Adrenal gland (tissue), 9 donors: ENCODE measurements at regions not wholly inside any gene's neighbourhood (a gene's known extent, or its start where the extent isn't known, plus 50 kb on each side); places are given as distances from the start of the nearest gene placed in this dataset.

Experiments used
- DNase-seq, 7 donors: peaks; one replicate each; pipeline ENCODE4 v3.0.0-alpha.2; 2019 to 2020
- H3K27ac ChIP-seq, 5 donors: fragments of 200-600 bp; sonication (generic) in 4 of 5; 1 replicate in 3 of 5; 2 replicates in 2 of 5; pipeline versions ENCODE4 v1.5.1 to v1.8.0; 2016 to 2020; ENCODE audit warnings: mild to moderate bottlenecking in 1 of 5
- H3K27me3 ChIP-seq: fragments of 200-600 bp; 2 replicates; pipeline ENCODE4 v1.8.0; 2021
- H3K36me3 ChIP-seq, 2 donors: fragments of 200-600 bp; replicated peaks in 1 of 2; 1 replicate in 1 of 2; 2 replicates in 1 of 2; pipeline versions ENCODE4 v1.5.1 to v1.8.0; 2018 to 2022
- H3K4me1 ChIP-seq, 2 donors: fragments of 200-600 bp; replicated peaks in 1 of 2; 1 replicate in 1 of 2; 2 replicates in 1 of 2; pipeline versions ENCODE4 v1.5.1 to v1.8.0; 2018 to 2021
- H3K4me3 ChIP-seq, 4 donors: fragments of 200-600 bp; sonication (generic) in 3 of 4; one replicate each; pipeline ENCODE4 v1.5.1; 2016 to 2018
- H3K9me3 ChIP-seq, 3 donors: fragments of 200-600 bp; sonication (generic) in 1 of 3; replicated peaks in 1 of 3; 1 replicate in 2 of 3; 2 replicates in 1 of 3; pipeline versions ENCODE4 v1.5.1 to v1.8.0; 2016 to 2021
- POLR2A ChIP-seq, 2 donors: fragments of 450-650 bp; IDR thresholded peaks; one replicate each; pipeline ENCODE4 v1.6.1; 2017; ENCODE audit warnings: antibody characterized with exemption in 2 of 2, mild to moderate bottlenecking in 2 of 2, moderate library complexity in 1 of 2
- WGBS, 4 donors: extraction: QIAGEN DNeasy Blood & Tissue Kit in 2 of 4; methylation state at CpG; one replicate each; pipeline versions ENCODE4 v1.1.5 to v1.1.7; 2013 to 2017; 5-methylcytosine and 5-hydroxymethylcytosine counted together
- intact Hi-C, 2 donors: fragments of 100-400 bp; cut with DNase I; formaldehyde crosslinking; loops; one replicate each; pipeline versions ENCODE4 v1.14.1 to v1.15.0; 2022 to 2023
- TF ChIP-seq, protein P1 (sequence below), 6 experiments: fragments of 450-650 bp in 4 of 6; fragments of 200-600 bp in 2 of 6; sonication (generic) in 1 of 6; IDR thresholded peaks; 1 replicate in 5 of 6; 2 replicates in 1 of 6; pipeline versions ENCODE4 v1.5.1 to v1.8.0; 2016 to 2021; ENCODE audit warnings: antibody characterized with exemption in 6 of 6, mild to moderate bottlenecking in 2 of 6, moderate library complexity in 1 of 6
- donor health status: healthy with polysubstance abuse.
- donor health status: Bipolar disorder and iron deficiency.
- donor health status: DM: yes; HTN: yes; CAD: no.
- donor health status: DM: no; HTN: no; CAD: no.
- donor health status: DM: no; HTN: no; CAD: no.

DNA sequence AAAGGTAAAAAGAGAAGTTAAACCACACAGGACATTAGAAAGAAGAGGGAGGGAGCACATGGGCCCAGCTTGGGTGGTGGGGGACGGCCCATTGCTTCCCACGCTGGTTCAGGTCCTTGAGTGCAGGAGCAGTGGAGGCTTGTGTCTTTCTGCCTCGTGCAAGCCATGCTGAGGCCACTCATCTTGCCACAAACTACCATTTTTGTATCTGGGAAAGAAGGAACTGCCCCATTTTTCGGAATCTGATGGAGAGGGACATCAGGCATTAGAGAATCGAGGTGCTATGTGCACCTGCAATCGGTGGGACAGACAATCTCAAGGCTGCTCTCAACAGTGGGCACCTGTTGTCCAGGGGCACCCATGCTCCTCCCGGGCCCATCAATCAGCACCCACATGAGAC, 234.5 kb downstream of the KLF13 start:
- Histone ChIP-seq H3K36me3 (no peaks in the 10 kb centered on the region), H3K9me3 (no peaks in the 10 kb centered on the region), H3K4me3 (no peak overlapping the region), H3K27me3 (no peaks in the 10 kb centered on the region), H3K4me1 (no peaks in the 10 kb centered on the region), H3K27ac (no peak overlapping the region)
- intact Hi-C loops: no loop called here
- WGBS, 4 donors: 75 to 90% (median 80%) methylated on average over 7 of the region's 7 CpGs
- TF ChIP-seq POLR2A (IDR thresholded peaks at IDR 0.05): no peak
- TF ChIP-seq, protein P1, sequence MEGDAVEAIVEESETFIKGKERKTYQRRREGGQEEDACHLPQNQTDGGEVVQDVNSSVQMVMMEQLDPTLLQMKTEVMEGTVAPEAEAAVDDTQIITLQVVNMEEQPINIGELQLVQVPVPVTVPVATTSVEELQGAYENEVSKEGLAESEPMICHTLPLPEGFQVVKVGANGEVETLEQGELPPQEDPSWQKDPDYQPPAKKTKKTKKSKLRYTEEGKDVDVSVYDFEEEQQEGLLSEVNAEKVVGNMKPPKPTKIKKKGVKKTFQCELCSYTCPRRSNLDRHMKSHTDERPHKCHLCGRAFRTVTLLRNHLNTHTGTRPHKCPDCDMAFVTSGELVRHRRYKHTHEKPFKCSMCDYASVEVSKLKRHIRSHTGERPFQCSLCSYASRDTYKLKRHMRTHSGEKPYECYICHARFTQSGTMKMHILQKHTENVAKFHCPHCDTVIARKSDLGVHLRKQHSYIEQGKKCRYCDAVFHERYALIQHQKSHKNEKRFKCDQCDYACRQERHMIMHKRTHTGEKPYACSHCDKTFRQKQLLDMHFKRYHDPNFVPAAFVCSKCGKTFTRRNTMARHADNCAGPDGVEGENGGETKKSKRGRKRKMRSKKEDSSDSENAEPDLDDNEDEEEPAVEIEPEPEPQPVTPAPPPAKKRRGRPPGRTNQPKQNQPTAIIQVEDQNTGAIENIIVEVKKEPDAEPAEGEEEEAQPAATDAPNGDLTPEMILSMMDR (IDR thresholded peaks at IDR 0.05): no peak
- DNase-seq: no peak

DNA sequence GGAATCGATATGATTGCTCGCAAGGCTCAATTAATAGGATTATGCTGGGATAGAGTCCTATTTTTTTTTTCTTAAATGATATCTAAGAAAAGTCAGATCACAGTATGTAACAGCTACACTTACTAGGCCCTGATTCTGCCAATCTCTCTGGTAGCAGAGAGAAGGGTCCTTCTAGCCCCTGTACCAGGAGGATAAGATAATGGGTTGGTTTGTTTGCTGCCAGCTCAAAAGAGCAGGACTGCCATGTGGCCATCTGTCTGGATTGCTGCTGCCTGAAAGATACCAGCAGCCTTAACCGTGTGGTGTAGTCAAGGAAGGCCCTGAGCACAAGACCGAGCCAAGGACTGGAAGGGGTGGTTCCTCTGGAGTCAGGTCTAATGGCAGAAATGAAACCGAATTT, 236.4 kb downstream of the KLF13 start:
- no peak for DNase-seq
- H3K4me1 ChIP-seq: no peaks in the 10 kb centered on the region
- TF ChIP-seq POLR2A (IDR thresholded peaks at IDR 0.05): no peak
- TF ChIP-seq, protein P1 (IDR thresholded peaks at IDR 0.05): no peak
- no peaks in the 10 kb centered on the region for H3K27me3 ChIP-seq
- H3K36me3 ChIP-seq: no peaks in the 10 kb centered on the region
- WGBS, 4 donors: 83 to 89% (median 88%) methylated on average over 5 of the region's 5 CpGs
- H3K27ac ChIP-seq: no peak overlapping the region
- H3K4me3 ChIP-seq: no peak overlapping the region
- H3K9me3 ChIP-seq: no peaks in the 10 kb centered on the region
- intact Hi-C loops: no loop called here

DNA sequence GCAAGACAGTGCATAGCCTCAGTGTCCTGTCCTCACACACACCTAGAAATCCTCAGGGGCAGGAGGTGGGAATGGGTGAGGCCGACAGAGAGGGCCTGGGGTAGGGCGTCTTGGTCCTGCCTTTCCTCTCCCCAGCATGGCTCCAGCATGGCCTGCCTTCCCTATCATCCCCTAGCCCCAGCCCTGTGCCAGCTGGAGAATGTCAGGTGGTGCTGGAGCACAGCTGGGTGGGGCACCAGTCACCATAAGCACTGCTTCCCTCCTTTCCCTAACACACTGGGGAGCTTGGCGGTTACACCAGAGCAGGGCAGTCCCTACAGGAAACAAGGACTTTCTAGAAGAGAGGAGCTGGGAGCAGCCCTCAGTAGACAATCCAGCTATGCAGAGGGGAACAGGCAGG, 236.8 kb downstream of the KLF13 start:
- no peaks in the 10 kb centered on the region for H3K4me1 ChIP-seq
- no peak overlapping the region for H3K4me3 ChIP-seq
- DNase-seq: no peak
- WGBS, 4 donors: 87 to 98% (median 95%) methylated on average over 2 to 3 of the region's 3 CpGs
- no peaks in the 10 kb centered on the region for H3K36me3 ChIP-seq
- no peaks in the 10 kb centered on the region for H3K9me3 ChIP-seq
- TF ChIP-seq, protein P1 (IDR thresholded peaks at IDR 0.05): no peak
- TF ChIP-seq POLR2A (IDR thresholded peaks at IDR 0.05): no peak
- intact Hi-C loops: no loop called here
- H3K27ac ChIP-seq: no peak overlapping the region
- no peaks in the 10 kb centered on the region for H3K27me3 ChIP-seq

DNA sequence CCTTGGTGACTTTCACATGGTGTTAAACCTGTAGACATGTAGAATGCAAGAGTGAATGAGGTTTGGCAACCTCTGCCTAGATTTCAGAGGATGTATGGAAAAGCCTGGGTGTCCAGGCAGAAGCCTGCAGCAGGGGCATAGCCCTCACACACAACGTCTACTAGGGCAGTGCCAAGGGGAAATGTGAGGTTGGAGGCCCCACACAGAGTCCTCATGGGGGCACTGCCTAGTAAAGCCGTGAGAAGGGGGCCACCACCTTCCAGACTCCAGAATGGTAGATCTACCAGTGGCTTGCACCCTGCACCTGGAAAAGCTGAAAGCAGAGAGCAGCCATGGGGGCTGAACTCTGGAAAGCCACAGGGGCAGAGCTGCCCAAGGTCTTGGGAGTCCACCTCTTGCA, 241.2 kb downstream of the KLF13 start:
- WGBS, 4 donors: 43 to 89% (median 78%) methylated on average over 2 of the region's 2 CpGs; no CpG with 5 or more reads in 1 of the 4 donors
- intact Hi-C loops: no loop called here
- TF ChIP-seq POLR2A (IDR thresholded peaks at IDR 0.05): no peak
- TF ChIP-seq, protein P1 (IDR thresholded peaks at IDR 0.05): no peak
- Histone ChIP-seq H3K9me3 (no peaks in the 10 kb centered on the region), H3K36me3 (no peaks in the 10 kb centered on the region), H3K4me1 (no peaks in the 10 kb centered on the region), H3K27me3 (no peaks in the 10 kb centered on the region), H3K4me3 (no peak overlapping the region), H3K27ac (no peak overlapping the region)
- DNase-seq: no peak
